MCF 10A (cell line): ENCODE measurements at regions not wholly inside any gene's neighbourhood (a gene's known extent, or its start where the extent isn't known, plus 50 kb on each side); places are given as distances from the start of the nearest gene placed in this dataset.

Experiments used
- BruUV-seq: library from RNA; stranded (reverse); fragments of 400-500 nt; replicated peaks from 2 replicates; lab custom pipeline; 2021; lab: Mats Ljungman, UMichigan
- CTCF ChIA-PET: fragments of 300-600 bp; sonication (Branson Sonifier 250); formaldehyde crosslinking; extraction: SDS; loops from one replicate; lab custom pipeline; 2021; ENCODE audit warnings: antibody characterized with exemption, inconsistent platforms; lab: Yijun Ruan, JAX
- POLR2A ChIA-PET: fragments of 300-600, 350-650 bp; sonication (Branson Sonifier 250); formaldehyde crosslinking; extraction: SDS; loops from one replicate; lab custom pipeline; 2020; ENCODE audit warnings: antibody characterized with exemption, inconsistent platforms; lab: Yijun Ruan, JAX
- DNase-seq: peaks from one replicate; pipeline ENCODE4 v3.0.0-alpha.2; 2018; ENCODE audit not compliant: unreplicated experiment
- H3K27ac Mint-ChIP-seq: one replicate; pipeline ENCODE4 v1.8.0; 2022; ENCODE audit warnings: mild to moderate bottlenecking, low read depth, mixed read lengths; ENCODE audit not compliant: unreplicated experiment
- H3K27me3 Mint-ChIP-seq: one replicate; pipeline ENCODE4 v1.8.0; 2022; ENCODE audit warnings: mixed read lengths; ENCODE audit not compliant: insufficient read depth, unreplicated experiment
- H3K36me3 Mint-ChIP-seq: one replicate; pipeline ENCODE4 v1.8.0; 2022; ENCODE audit warnings: mild to moderate bottlenecking, moderate library complexity, mixed read lengths; ENCODE audit not compliant: insufficient read depth, unreplicated experiment
- H3K4me1 Mint-ChIP-seq: one replicate; pipeline ENCODE4 v1.8.0; 2022; ENCODE audit warnings: mixed read lengths; ENCODE audit not compliant: insufficient read depth, unreplicated experiment
- H3K4me3 Mint-ChIP-seq: one replicate; pipeline ENCODE4 v1.8.0; 2022; ENCODE audit warnings: mild to moderate bottlenecking, moderate library complexity, mixed read lengths; ENCODE audit not compliant: unreplicated experiment
- H3K9me3 Mint-ChIP-seq: one replicate; pipeline ENCODE4 v1.8.0; 2022; ENCODE audit warnings: mixed read lengths; ENCODE audit not compliant: unreplicated experiment
- CTCF ChIP-seq: fragments of 200-600 bp; IDR thresholded peaks from one replicate; pipeline ENCODE4 v1.8.0; 2022; ENCODE audit warnings: antibody characterized with exemption, mild to moderate bottlenecking; ENCODE audit not compliant: unreplicated experiment
- intact Hi-C: fragments of 100-400 bp; cut with micrococcal nuclease; formaldehyde crosslinking; loops from 2 replicates; pipeline ENCODE4 v1.14.1; 2022

- intact Hi-C loops = no loop called here
- Mint-ChIP-seq H3K36me3 (no peaks in the 10 kb centered on the region), H3K9me3 (no peaks in the 10 kb centered on the region), H3K4me1 (no peaks in the 10 kb centered on the region), H3K4me3 (no peak overlapping the region), H3K27ac (no peak overlapping the region), H3K27me3 (no peaks in the 10 kb centered on the region)
- no TSS peak for BruUV-seq
- CTCF ChIA-PET = no interaction called here
- no peak for TF ChIP-seq CTCF
- no peak for DNase-seq
- POLR2A ChIA-PET = no interaction called here
Observed at GRCh38 chr5:92588876-92589275, 992.1 kb downstream of the NR2F1-AS1 start.

GRCh38 chr5:92581690-92582089 lies 999.3 kb downstream of the NR2F1-AS1 start:
- TF ChIP-seq CTCF = no peak
- POLR2A ChIA-PET = no interaction called here
- Mint-ChIP-seq H3K9me3 (no peaks in the 10 kb centered on the region), H3K4me1 (no peaks in the 10 kb centered on the region), H3K36me3 (no peaks in the 10 kb centered on the region), H3K27ac (no peak overlapping the region), H3K4me3 (no peak overlapping the region), H3K27me3 (no peaks in the 10 kb centered on the region)
- intact Hi-C loops = no loop called here
- BruUV-seq = no TSS peak
- no peak for DNase-seq
- CTCF ChIA-PET = no interaction called here

- CTCF ChIA-PET = no interaction called here
- Mint-ChIP-seq H3K27ac (no peak overlapping the region), H3K4me1 (no peaks in the 10 kb centered on the region), H3K9me3 (no peaks in the 10 kb centered on the region), H3K27me3 (no peaks in the 10 kb centered on the region), H3K4me3 (no peak overlapping the region), H3K36me3 (no peaks in the 10 kb centered on the region)
- no peak for DNase-seq
- intact Hi-C loops = no loop called here
- BruUV-seq = no TSS peak
- POLR2A ChIA-PET = no interaction called here
- no peak for TF ChIP-seq CTCF
Observed at GRCh38 chr5:92581249-92581648, 999.8 kb downstream of the NR2F1-AS1 start.

- no TSS peak for BruUV-seq
- CTCF ChIA-PET = no interaction called here
- Mint-ChIP-seq H3K36me3 (no peaks in the 10 kb centered on the region), H3K9me3 (no peaks in the 10 kb centered on the region), H3K27me3 (no peaks in the 10 kb centered on the region), H3K27ac (no peak overlapping the region), H3K4me1 (no peaks in the 10 kb centered on the region), H3K4me3 (no peak overlapping the region)
- no peak for TF ChIP-seq CTCF
- intact Hi-C loops = no loop called here
- DNase-seq = no peak
- POLR2A ChIA-PET = no interaction called here
Observed at GRCh38 chr5:92580814-92581213, 1000.2 kb downstream of the NR2F1-AS1 start.
